NT2/D1 (cell line): ENCODE measurements at regions not wholly inside any gene's neighbourhood (a gene's known extent, or its start where the extent isn't known, plus 50 kb on each side); places are given as distances from the start of the nearest gene placed in this dataset.

Experiments used
- SUZ12 ChIP-seq: IDR thresholded peaks from 2 replicates; pipeline ENCODE4 v1.6.1; 2011; ENCODE audit not compliant: insufficient read length, insufficient read depth; ENCODE audit errors: extremely low read depth
- YY1 ChIP-seq: IDR thresholded peaks from 2 replicates; pipeline ENCODE4 v1.6.1; 2011; ENCODE audit not compliant: insufficient read length, insufficient read depth
- ZNF274 ChIP-seq: IDR thresholded peaks from 2 replicates; pipeline ENCODE4 v1.6.1; 2011; ENCODE audit warnings: mild to moderate bottlenecking, low read depth, low read length

DNA sequence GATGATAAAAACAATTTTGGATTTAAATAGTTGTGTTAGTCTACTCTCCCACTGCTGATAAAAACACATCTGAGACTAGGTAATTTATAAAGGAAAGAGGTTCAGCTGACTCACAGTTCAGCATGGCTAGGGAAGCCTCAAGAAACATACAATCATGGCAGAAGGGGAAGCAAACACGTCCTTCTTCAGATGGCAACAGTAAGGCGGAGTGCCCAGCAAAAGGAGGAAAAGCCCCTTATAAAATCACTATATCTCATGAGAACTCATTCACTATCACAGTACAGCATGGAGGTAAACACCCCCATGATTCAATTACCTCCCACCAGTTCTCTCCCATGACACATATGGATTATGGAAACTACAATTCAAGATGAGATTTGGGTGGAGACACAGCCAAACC, 632.1 kb downstream of the SLC16A7 start:
- no peak for TF ChIP-seq YY1
- TF ChIP-seq ZNF274 = no peak
- TF ChIP-seq SUZ12 = no peak
